Liver (tissue), 6 donors: ENCODE measurements at regions not wholly inside any gene's neighbourhood (a gene's known extent, or its start where the extent isn't known, plus 50 kb on each side); places are given as distances from the start of the nearest gene placed in this dataset.
A peak's percentile ranks its signal among the peaks of the same experiment; 100 is the strongest.
"Not testable (repeated sequence)": the region's sequence is repeated elsewhere in the genome, so short reads cannot be mapped to it uniquely, and the experiment has no call there.

Experiments used
- DNase-seq: peaks from one replicate; pipeline ENCODE4 v3.0.0-alpha.2; 2017; ENCODE audit warnings: low spot score
- H3K27ac ChIP-seq, 2 donors: one replicate each; pipeline ENCODE4 v1.7.0; 2013; ENCODE audit warnings: inconsistent platforms in 2 of 2, low read length in 2 of 2, control low read depth in 1 of 2, low read depth in 1 of 2, mild to moderate bottlenecking in 1 of 2
- H3K27me3 ChIP-seq, 4 donors: one replicate each; pipeline versions ENCODE4 v1.6.1 to v1.7.0; 2013; ENCODE audit warnings: low read length in 3 of 4, inconsistent platforms in 1 of 4, mild to moderate bottlenecking in 1 of 4, moderate library complexity in 1 of 4; ENCODE audit not compliant: control insufficient read depth in 4 of 4, insufficient read depth in 4 of 4
- H3K36me3 ChIP-seq, 4 donors: one replicate each; pipeline versions ENCODE4 v1.6.1 to v1.7.0; 2013; ENCODE audit warnings: low read length in 3 of 4, mild to moderate bottlenecking in 3 of 4, low read depth in 1 of 4, moderate library complexity in 1 of 4; ENCODE audit not compliant: control insufficient read depth in 4 of 4, insufficient read depth in 3 of 4
- H3K4me1 ChIP-seq, 4 donors: one replicate each; pipeline versions ENCODE4 v1.6.1 to v1.7.0; 2013; ENCODE audit warnings: low read length in 3 of 4, mild to moderate bottlenecking in 3 of 4, moderate library complexity in 1 of 4; ENCODE audit not compliant: control insufficient read depth in 4 of 4, insufficient read depth in 4 of 4
- H3K4me3 ChIP-seq, 3 donors: one replicate each; pipeline versions ENCODE4 v1.6.1 to v1.7.0; 2013; ENCODE audit warnings: low read length in 3 of 3, control low read depth in 1 of 3, low read depth in 1 of 3, mild to moderate bottlenecking in 1 of 3
- H3K9ac ChIP-seq, 2 donors: one replicate each; pipeline ENCODE4 v1.7.0; 2013; ENCODE audit warnings: low read length in 2 of 2, mild to moderate bottlenecking in 2 of 2, moderate library complexity in 2 of 2, control low read depth in 1 of 2, low read depth in 1 of 2
- H3K9me3 ChIP-seq, 4 donors: one replicate each; pipeline versions ENCODE4 v1.6.1 to v1.7.0; 2013; ENCODE audit warnings: low read length in 3 of 4; ENCODE audit not compliant: control insufficient read depth in 4 of 4
- WGBS: extraction: QIAGEN DNeasy Blood & Tissue Kit; methylation state at CpG from one replicate; pipeline ENCODE4 v1.1.7; 2013; 5-methylcytosine and 5-hydroxymethylcytosine counted together
- TF ChIP-seq, protein P1 (sequence below): IDR thresholded peaks from 2 replicates; pipeline ENCODE4 v1.6.1; 2016; ENCODE audit warnings: antibody characterized with exemption, mild to moderate bottlenecking
- donor health status: healthy.
- donor health status: healthy.
- donor health status: healthy.

- DNase-seq, H3K9me3 ChIP-seq, H3K9ac ChIP-seq, H3K27me3 ChIP-seq, H3K4me1 ChIP-seq, H3K4me3 ChIP-seq, H3K36me3 ChIP-seq: not testable (repeated sequence)
- peak overlapping the region in 1 of 2 donors; percentile 31 for H3K27ac ChIP-seq
- TF ChIP-seq, protein P1, sequence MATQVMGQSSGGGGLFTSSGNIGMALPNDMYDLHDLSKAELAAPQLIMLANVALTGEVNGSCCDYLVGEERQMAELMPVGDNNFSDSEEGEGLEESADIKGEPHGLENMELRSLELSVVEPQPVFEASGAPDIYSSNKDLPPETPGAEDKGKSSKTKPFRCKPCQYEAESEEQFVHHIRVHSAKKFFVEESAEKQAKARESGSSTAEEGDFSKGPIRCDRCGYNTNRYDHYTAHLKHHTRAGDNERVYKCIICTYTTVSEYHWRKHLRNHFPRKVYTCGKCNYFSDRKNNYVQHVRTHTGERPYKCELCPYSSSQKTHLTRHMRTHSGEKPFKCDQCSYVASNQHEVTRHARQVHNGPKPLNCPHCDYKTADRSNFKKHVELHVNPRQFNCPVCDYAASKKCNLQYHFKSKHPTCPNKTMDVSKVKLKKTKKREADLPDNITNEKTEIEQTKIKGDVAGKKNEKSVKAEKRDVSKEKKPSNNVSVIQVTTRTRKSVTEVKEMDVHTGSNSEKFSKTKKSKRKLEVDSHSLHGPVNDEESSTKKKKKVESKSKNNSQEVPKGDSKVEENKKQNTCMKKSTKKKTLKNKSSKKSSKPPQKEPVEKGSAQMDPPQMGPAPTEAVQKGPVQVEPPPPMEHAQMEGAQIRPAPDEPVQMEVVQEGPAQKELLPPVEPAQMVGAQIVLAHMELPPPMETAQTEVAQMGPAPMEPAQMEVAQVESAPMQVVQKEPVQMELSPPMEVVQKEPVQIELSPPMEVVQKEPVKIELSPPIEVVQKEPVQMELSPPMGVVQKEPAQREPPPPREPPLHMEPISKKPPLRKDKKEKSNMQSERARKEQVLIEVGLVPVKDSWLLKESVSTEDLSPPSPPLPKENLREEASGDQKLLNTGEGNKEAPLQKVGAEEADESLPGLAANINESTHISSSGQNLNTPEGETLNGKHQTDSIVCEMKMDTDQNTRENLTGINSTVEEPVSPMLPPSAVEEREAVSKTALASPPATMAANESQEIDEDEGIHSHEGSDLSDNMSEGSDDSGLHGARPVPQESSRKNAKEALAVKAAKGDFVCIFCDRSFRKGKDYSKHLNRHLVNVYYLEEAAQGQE: peak; percentile 76
- WGBS: 16% methylated on average over 15 of the region's 34 CpGs
These were observed 385.6 kb downstream of the SPATA31A6 start for GRCh38 chr9:42568942-42569556.

DNA sequence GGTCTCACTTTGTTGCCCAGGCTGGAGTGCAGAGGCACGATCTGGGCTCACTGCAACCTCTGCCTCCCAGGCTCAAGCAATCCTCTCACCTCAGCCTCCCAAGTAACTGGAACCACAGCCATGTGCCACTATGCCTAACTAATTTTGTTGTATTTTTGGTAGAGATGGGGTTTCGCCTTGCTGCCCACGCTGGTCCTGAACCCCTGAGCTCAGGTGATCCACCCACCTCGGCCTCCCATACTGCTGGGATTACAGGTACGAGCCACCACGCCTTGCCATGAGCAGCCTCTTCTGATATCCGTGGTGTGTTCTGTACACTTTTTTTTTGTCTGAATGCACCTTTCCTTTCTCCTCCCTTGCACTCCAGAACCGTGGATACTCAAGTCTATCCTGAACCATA lies 394.4 kb downstream of the SPATA31A6 start:
- H3K9me3 ChIP-seq, DNase-seq, H3K4me3 ChIP-seq, H3K9ac ChIP-seq, H3K27me3 ChIP-seq, H3K27ac ChIP-seq, H3K36me3 ChIP-seq, H3K4me1 ChIP-seq: not testable (repeated sequence)
- 81% methylated on average over 6 of the region's 8 CpGs for WGBS
